Neural progenitor cell (in vitro differentiated cells): ENCODE measurements at regions not wholly inside any gene's neighbourhood (a gene's known extent, or its start where the extent isn't known, plus 50 kb on each side); places are given as distances from the start of the nearest gene placed in this dataset.

ENCODE experiments used
- CTCF ChIP-seq: fragments of 200-600 bp; sonication (generic); IDR thresholded peaks from 2 replicates; pipeline ENCODE4 v1.5.1; 2017; ENCODE audit warnings: antibody characterized with exemption, mild to moderate bottlenecking
- EZH2 ChIP-seq: fragments of 200-600 bp; sonication (generic); IDR thresholded peaks from 2 replicates; pipeline ENCODE4 v1.6.1; 2017; ENCODE audit warnings: antibody characterized with exemption, mild to moderate bottlenecking, moderate library complexity

- TF ChIP-seq CTCF (no peak), EZH2 (no peak)
Measured at GRCh38 chr22:49355211-49355920, 472.3 kb downstream of the BRD1 start.
